OCI-M2 (cell line): ENCODE measurements at regions not wholly inside any gene's neighbourhood (a gene's known extent, or its start where the extent isn't known, plus 50 kb on each side); places are given as distances from the start of the nearest gene placed in this dataset.

Experiments used
- DNase-seq: peaks from one replicate; lab custom pipeline; 2025; ENCODE audit not compliant: unreplicated experiment; lab: John Stamatoyannopoulos, UW

- no peak for DNase-seq
Observed at GRCh38 chr2:146949400-146949799, 895.4 kb upstream of the ACVR2A start.

DNA sequence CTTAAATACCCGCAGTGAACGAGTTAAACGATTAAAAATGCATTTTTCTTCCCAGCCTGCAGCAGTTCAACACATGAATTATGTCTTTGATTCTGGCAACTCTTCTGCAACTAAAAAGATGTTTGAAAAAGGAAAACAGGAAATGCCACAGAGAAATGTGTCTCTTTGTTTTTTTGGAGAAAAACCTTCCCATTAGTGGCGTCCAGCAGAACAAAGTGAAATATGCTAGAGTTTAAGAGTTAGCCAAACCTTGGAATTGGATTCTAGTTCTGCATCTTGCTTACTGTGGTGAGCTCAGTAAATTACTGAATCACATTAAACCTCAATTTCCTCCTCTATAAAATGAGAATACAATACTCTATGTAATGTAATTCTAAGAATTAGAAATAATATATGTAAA lies 900.2 kb upstream of the ACVR2A start:
- DNase-seq = no peak

DNA sequence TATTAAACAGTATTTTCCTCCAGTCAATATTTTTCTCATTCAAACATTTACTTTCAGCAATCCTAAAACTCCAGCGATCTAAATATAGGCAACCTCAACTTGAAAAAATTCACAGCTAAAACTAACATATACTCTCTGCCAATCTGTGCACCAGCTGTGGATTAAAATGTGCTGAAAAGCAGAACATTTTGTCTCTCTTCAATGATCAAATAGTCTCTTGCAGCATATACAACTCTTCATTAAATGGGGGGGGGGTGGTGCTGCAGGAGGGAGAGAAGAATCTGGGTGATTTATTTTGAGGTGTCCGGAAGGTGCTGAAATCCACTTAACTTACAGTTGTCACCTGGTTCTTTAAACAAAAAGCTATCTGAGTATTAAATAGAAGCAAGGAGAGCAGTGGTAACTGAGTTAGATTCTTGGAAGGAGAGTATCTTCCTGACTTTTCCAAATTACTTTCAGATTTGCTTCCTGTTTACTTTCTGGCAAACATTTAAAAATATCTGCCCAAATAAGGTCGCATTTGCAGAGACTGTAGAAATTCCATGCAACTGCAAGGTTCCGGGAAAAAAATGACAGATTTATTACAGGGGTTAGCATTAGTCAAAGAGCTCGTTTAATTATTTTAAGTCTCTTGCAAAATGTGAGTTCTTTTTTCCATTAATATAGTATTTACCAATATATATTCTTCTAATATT lies 904.7 kb upstream of the ACVR2A start:
- DNase-seq = no peak

- no peak for DNase-seq
Observed at GRCh38 chr2:146934921-146935320, 909.9 kb upstream of the ACVR2A start.

DNA sequence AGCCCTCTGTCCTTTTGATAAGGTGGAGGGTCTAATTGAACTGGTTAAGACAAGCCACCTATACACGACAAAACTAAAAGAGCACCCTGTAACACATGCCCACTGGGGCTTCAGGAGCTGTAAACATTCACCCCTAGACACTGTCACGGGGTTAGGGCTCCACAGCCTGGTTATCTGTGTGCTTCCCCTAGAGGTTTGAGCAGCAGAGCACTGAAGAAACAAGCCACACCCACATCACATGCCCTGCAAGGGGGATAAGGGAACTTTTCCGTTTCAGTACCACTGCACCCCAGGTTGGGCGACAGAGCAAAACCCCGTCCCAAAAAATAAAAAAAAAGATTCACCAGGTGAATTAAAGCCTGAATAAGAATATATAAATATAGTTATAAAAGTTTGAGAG lies 913.7 kb upstream of the ACVR2A start:
- DNase-seq = no peak

GRCh38 chr2:146927080-146927711 lies 917.6 kb upstream of the ACVR2A start:
- no peak for DNase-seq

DNA sequence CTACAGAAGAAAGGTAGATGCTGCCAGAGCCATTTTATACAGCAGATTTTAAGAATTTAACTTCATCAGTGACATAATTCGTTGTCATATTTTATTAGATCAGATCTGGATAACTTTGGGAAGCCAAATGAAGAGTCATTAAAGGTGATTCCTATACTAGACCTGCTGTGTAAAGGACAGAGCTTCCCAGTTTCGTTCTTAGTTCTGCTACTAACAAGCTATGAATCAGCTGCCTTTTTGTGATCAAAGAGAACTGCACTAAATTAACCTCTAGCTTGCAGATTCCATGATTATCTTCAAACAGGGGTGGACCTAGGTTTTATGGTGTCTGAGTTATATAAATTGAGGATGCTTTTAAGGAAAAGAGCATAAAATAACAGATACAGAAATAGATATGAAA lies 926.5 kb upstream of the ACVR2A start:
- DNase-seq = no peak

- DNase-seq = no peak
Observed at GRCh38 chr2:146917431-146918042, 927.3 kb upstream of the ACVR2A start.

DNA sequence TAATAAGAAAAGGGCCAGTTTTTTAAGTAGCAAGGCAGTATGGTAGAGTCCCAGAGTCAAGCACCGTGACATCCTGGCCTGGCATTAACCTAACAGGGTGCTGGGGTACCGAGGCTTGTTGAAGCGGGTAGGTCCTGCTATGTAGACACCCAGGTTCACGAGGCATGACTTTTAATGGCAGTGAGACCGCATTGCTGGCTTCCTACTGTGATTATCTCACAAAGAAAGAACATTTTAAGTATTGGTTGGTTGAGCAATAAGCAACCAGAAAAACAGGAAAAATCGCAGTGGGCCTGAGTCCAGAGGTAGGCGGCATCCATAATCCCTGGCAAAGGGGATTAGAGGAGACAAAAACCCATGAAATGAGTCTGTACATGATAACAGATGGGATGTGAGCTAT lies 927.9 kb upstream of the ACVR2A start:
- DNase-seq = no peak

DNA sequence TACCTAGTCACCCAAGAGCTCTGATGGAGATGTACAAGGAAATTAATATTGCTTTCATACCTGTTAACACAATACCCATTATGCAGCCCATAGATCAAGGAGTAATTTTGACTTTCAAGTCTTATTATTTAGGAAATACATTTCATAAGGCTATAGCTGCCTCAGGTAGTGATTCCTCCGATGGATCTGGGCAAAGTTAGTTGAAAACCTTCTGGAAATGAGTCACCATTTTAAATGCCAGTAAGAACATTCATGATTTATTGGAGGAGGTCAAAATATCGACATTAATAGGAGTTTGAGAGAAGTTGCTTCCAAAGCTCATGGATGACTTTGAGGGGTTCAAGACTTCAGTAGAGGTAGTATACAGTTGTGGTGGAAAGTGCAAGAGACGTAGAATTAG lies 931.4 kb upstream of the ACVR2A start:
- no peak for DNase-seq

- DNase-seq = no peak
Observed at GRCh38 chr2:146912536-146912935, 932.3 kb upstream of the ACVR2A start.

DNA sequence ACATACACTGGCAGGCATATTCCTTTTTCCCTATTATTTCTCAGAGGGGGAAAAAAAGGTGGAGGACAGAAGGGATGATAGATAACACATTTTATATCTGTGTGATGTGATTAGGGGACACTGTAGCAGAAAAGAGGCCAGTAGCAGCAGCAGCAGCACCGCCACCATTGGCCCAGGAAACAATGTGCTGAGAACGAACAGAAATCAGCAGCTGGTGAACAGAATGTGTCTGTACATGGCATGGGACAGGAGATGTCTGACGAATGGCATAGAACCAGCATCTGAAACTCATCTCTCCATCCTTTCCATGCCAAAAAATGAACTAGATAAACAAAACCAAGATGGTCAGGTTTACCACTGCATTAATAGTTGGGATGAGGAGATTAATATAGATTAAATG lies 936.1 kb upstream of the ACVR2A start:
- DNase-seq = no peak

- DNase-seq = no peak
Observed at GRCh38 chr2:146898083-146898482, 946.7 kb upstream of the ACVR2A start.

GRCh38 chr2:146894514-146894913 lies 950.3 kb upstream of the ACVR2A start:
- no peak for DNase-seq

DNA sequence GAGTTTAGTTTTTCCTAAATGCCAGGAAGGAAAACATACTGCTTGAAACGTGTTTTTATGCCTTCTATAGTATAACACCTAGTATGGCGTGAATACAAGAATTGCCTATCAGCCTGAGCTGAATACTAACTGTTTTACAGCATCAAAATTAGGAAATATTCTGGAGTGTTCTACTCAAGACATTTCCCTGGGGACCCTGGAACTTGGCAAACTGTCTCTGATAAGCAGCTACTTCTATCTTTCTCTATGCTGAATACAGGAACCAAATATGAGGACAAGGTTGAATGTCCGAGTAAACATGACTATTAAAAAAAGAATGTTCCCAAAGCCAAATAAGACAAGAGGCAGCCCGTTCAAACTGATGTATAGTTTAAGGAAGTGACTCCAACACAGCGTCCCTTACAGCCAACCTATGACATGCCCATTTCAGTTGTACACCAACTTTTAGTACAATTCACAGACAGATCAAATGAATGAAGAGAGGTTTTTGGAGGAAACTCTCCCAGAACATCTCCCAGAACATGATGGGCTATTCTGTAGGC lies 951.3 kb upstream of the ACVR2A start:
- DNase-seq = no peak

DNA sequence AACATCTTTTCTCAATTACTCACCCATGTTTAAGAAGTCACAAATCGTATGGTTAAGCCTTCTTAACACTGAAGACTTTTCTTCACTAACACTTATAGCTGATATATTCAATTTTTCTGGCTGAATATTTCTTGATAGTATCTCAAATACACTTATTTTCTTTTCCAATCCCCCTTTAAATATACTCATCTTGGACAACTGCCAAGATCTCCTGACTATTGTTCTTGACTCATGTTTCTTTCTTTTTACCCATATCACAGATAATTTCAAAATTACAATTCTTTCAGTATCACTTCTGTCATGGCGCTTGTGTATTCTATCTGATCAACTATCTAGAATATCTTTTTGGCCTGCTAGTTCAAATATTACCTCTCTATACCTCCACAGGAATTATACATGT lies 954.3 kb upstream of the ACVR2A start:
- no peak for DNase-seq

- no peak for DNase-seq
Observed at GRCh38 chr2:146879882-146880281, 964.9 kb upstream of the ACVR2A start.

- DNase-seq = no peak
Observed at GRCh38 chr2:146874260-146874658, 970.6 kb upstream of the ACVR2A start.

DNA sequence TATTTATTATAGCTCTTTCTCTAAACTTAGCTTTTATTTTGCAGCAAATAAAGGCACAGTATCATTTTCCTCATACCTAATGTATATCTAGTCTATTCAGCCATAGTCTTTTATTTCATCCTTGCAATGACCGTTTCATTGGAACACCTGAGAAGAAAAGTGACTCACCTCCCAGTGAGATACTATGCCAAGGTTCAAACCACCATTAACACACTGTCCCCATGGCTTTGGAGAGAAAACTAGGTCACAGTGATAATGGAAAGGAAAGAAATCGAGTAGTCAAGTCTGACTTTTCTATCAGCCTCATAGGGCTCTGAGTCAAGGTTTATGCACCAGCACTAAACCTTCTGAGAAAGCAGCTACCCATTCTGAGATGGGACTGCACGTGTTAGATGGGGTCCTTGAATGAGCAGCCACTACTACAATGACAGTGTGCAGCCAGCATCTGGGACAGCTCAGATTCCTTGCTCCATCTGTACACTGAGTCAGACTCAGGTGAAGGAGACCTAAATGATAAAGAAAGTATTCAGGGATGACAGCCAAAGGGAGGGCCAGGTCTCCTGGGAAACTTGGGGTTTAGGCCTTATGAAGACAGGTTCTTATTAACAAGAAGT lies 971.1 kb upstream of the ACVR2A start:
- no peak for DNase-seq

- no peak for DNase-seq
Observed at GRCh38 chr2:146873056-146873455, 971.8 kb upstream of the ACVR2A start.

- no peak for DNase-seq
Observed at GRCh38 chr2:146870691-146871090, 974.1 kb upstream of the ACVR2A start.

DNA sequence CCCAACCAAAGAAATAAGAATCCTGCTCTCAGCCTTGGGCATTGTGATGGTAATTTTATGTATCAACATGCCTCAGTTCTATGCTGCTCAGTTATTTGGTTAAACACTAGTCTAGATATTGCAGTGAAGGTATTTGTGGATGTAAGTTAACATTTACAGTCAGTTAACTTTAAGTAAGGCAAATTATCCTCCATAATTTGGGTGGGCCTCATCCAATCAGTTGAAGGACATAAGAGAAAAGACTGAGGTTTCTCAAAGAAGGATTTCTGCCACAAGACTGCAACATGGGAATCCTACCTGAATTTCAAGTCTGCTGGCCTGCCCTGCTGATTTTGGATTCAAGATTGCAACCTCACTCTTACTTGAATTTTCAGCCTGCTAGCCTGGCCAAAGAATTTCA lies 975.5 kb upstream of the ACVR2A start:
- DNase-seq = no peak
